IPS DF 6.9 (cell line): ENCODE measurements at regions not wholly inside any gene's neighbourhood (a gene's known extent, or its start where the extent isn't known, plus 50 kb on each side); places are given as distances from the start of the nearest gene placed in this dataset.

ENCODE experiments used
- DNase-seq: peaks from one replicate; pipeline ENCODE4 v3.0.0-alpha.2; 2013; ENCODE audit warnings: low read depth, low spot score
- H3K27ac ChIP-seq: one replicate; pipeline ENCODE4 v1.5.1; 2013; ENCODE audit warnings: low read length, control low read depth
- H3K27me3 ChIP-seq: 2 replicates; pipeline ENCODE4 v1.6.1; 2013; ENCODE audit warnings: mild to moderate bottlenecking, low read length; ENCODE audit not compliant: control insufficient read depth, insufficient read depth
- H3K36me3 ChIP-seq: 2 replicates; pipeline ENCODE4 v1.6.1; 2013; ENCODE audit warnings: low read length; ENCODE audit not compliant: control insufficient read depth, insufficient read depth
- H3K4me1 ChIP-seq: 2 replicates; pipeline ENCODE4 v1.6.1; 2013; ENCODE audit warnings: low read length; ENCODE audit not compliant: control insufficient read depth, insufficient read depth
- H3K4me3 ChIP-seq: 2 replicates; pipeline ENCODE4 v1.5.1; 2013; ENCODE audit warnings: mild to moderate bottlenecking, low read length
- H3K9me3 ChIP-seq: 2 replicates; pipeline ENCODE4 v1.6.1; 2013; ENCODE audit warnings: low read length, inconsistent platforms; ENCODE audit not compliant: control insufficient read depth, insufficient read depth
- WGBS: extraction: QIAGEN DNeasy Blood & Tissue Kit; methylation state at CpG from one replicate; pipeline ENCODE4 v1.1.7; 2013; ENCODE audit warnings: mixed read lengths, missing lambda C conversion rate; ENCODE audit not compliant: insufficient read length, insufficient coverage; 5-methylcytosine and 5-hydroxymethylcytosine counted together

DNA sequence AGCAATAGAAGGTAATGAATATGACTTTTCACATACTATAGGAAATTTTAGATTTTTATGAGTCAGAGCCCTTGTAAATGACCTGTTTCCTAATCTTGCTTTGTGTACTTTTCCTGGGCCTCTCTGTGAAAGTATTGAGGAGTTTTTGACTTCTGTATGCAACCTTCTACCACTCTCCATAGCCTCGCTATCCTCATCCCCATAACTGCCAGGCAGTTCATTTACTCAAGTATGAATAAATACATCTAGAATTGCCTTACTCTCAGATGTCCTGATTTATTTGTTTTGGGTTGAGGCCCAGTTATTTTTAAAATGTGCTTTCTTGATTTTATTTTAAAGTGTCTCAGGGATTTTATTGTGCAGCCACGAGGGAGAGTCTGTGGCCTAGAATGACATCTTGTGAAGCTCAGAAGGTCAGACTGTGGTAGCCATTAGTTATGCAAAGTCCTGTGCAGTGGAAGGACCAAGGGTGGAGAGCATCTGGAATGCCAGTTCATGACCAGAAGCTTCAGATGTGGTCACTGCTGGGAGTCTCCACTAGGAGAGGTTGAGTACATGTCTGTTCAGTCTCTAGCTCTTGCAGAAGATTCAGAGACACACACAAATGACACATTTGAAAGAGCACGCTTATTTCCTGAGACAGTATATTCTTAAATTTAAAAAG lies 346.2 kb upstream of the IMPG1 start:
- Histone ChIP-seq H3K27me3 (peaks cover 10% of the 10 kb centered on the region; the same call in 1 of the 2 replicates), H3K9me3 (no peaks in the 10 kb centered on the region), H3K27ac (no peak overlapping the region), H3K4me1 (no peaks in the 10 kb centered on the region), H3K36me3 (no peaks in the 10 kb centered on the region), H3K4me3 (no peak overlapping the region)
- WGBS = no CpG with 5 or more reads among the region's 3 CpGs
- no peak for DNase-seq

DNA sequence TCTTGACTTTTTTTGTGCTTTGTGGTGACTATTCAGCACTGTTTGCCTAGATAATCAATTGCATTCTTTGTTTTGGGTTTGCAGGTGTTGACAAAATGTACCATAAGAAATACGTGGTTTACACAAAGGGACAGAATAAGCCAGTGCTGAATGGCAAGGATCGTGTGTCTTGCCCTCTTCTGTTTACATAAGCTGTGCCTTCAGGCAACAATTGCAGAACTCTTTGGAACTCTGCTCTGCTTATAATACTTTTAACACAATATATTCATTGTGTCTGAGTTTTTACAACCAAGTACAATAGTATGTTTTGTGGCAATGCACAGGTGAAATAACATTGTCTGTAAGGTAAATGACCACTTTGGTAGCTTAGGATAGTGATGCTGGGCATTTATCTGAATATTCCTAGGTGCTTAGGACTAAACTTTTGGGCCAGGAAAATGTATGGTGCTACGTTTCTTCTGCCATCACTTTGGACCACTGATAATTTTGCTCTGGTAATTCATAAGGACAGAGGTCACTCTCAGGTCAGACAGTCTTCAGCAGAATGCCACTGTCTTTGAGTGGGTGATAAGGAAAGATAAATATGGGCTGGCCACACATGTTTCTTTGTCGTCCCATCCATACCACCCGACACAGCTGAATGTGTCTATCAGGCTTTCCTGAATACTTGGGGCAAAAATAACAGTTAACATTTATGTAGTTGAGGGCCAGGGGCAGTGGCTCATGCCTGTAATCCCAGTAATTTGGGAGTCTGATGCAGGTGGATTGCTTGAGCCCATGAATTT lies 344.6 kb upstream of the IMPG1 start:
- no peaks in the 10 kb centered on the region for H3K36me3 ChIP-seq
- no peak for DNase-seq
- H3K27ac ChIP-seq = no peak overlapping the region
- no peak overlapping the region for H3K4me3 ChIP-seq
- no CpG with 5 or more reads among the region's 5 CpGs for WGBS
- peaks cover 7% of the 10 kb centered on the region; the same call in 1 of the 2 replicates for H3K27me3 ChIP-seq
- H3K4me1 ChIP-seq = no peaks in the 10 kb centered on the region
- H3K9me3 ChIP-seq = no peaks in the 10 kb centered on the region

DNA sequence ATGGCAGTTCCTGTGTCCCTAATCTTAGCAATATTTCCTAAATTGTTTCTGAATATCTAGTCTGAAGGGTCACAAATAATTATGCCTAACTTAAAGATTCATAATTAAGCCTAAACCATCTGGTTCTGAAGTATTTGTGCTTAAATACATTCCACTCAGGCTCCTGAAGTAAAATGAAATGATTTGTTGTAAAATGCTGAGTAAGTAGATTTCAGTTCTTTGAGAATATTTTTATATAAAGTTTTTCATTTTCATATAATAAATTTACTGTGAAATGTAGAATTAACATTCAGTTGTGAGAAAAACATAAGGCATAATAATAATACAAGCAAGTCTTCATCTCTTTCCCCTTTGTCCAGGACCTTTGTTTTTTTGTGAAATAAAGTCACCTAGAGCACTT lies 330.6 kb upstream of the IMPG1 start:
- DNase-seq = no peak
- no peaks in the 10 kb centered on the region for H3K4me1 ChIP-seq
- H3K4me3 ChIP-seq = no peak overlapping the region
- H3K27me3 ChIP-seq = no peaks in the 10 kb centered on the region
- H3K27ac ChIP-seq = no peak overlapping the region
- H3K36me3 ChIP-seq = no peaks in the 10 kb centered on the region
- H3K9me3 ChIP-seq = no peaks in the 10 kb centered on the region

DNA sequence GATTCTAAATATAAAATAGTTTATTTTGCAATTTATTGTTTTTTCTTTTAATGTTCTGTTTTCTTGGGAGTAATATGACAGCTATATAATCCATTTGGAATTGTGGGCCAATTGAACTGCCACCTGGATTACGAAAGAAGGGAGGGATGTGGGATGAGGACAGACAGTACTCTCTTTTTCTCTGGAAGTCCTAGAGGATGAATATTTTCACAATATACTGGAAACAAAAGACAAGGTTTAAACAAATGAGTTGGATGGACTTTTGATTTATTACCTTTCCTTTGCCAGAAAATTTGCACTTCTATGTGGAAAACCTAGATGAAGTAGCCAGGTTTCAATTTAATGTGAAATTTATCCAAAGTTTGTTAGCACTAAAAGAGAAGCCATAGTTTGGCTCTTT lies 325.5 kb upstream of the IMPG1 start:
- no CpG with 5 or more reads among the region's 1 CpG for WGBS
- DNase-seq = no peak
- no peak overlapping the region for H3K4me3 ChIP-seq
- no peak overlapping the region for H3K27ac ChIP-seq
- H3K36me3 ChIP-seq = no peaks in the 10 kb centered on the region
- H3K4me1 ChIP-seq = no peaks in the 10 kb centered on the region
- no peaks in the 10 kb centered on the region for H3K9me3 ChIP-seq
- H3K27me3 ChIP-seq = no peaks in the 10 kb centered on the region

DNA sequence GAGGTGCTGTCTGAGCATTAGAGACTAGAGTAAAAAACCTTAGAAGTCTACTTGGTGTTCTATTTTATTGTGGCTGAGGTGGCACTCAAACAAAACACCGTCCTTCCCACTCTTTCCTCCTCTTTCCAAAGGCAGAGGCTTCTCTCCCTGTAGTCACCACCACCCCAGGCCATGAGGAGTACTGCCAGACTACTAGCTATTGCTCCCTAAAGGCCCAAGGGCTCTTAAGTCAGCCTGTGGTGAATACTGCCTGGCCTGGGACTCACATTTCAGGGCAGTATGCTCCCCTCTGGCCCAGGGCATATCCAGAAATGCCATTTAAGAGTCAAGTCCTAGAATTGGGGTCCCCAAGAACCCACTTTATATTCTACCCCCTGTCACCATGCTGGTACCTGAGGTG lies 309.7 kb upstream of the IMPG1 start:
- Histone ChIP-seq H3K27ac (no peak overlapping the region), H3K9me3 (no peaks in the 10 kb centered on the region), H3K4me3 (no peak overlapping the region), H3K27me3 (no peaks in the 10 kb centered on the region), H3K4me1 (no peaks in the 10 kb centered on the region), H3K36me3 (no peaks in the 10 kb centered on the region)
- DNase-seq = no peak
- no CpG with 5 or more reads among the region's 1 CpG for WGBS

DNA sequence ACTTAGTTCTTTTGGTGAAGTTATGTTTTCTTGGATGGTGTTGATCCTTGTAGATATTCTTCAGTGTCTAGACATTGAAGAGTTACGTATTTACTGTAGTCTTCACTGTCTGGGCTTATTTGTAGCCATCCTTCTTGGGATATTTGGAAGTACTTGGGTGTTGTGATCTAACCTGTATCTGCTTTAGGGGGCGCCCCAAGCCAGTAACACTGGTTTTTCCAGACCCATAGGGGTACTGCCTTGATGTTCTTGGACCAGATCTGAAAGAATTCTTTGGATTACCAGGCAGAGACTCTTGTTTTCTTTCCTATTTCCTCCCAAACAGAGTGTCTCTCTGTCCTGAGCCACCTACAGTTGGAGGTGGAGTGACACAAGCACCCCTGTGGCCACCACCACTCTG lies 309.1 kb upstream of the IMPG1 start:
- Histone ChIP-seq H3K4me3 (no peak overlapping the region), H3K4me1 (no peaks in the 10 kb centered on the region), H3K36me3 (no peaks in the 10 kb centered on the region), H3K27me3 (no peaks in the 10 kb centered on the region), H3K9me3 (no peaks in the 10 kb centered on the region), H3K27ac (no peak overlapping the region)
- WGBS = no CpG with 5 or more reads among the region's 2 CpGs
- DNase-seq = peak; percentile 4

DNA sequence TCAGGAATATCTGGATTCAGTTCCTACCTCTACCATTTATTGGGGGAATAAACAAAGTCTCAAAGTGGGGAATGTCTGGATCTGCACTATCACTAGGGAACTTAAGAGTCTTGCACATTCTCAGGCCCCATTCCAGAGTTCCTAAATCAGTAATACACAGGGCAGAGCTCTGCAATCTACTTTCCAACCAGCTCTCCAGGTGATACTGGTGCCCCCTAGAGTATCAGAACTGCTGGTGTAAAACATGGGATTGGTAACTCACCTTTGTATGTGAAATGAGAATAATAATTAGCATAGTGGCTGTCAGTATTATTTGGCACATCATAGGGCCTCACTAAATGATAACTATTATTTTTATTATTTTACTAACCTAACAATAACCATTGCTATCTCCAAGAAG lies 278.8 kb upstream of the IMPG1 start:
- Histone ChIP-seq H3K27ac (no peak overlapping the region), H3K27me3 (no peaks in the 10 kb centered on the region), H3K36me3 (no peaks in the 10 kb centered on the region), H3K4me3 (no peak overlapping the region), H3K4me1 (no peaks in the 10 kb centered on the region), H3K9me3 (no peaks in the 10 kb centered on the region)
- peak; percentile 27 for DNase-seq

DNA sequence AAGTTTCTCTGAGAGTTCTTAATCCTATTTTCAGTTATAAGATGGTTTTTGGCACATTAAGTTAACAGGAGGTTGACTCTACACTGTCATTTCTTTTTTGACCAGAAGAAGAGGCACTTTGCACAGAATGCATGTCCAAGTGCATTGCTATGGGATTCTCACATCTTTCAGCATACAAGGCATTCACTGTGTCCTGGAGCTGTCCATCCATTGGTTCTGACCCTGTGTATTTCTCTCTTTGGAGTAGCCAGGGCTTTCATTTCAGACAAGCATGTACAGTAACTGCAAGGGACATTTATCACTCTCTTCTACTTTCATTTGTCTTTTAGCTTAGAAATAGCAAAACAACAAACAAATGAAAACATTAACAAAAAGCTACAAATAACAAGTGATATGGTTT lies 275.1 kb upstream of the IMPG1 start:
- no peaks in the 10 kb centered on the region for H3K9me3 ChIP-seq
- H3K4me1 ChIP-seq = no peaks in the 10 kb centered on the region
- H3K36me3 ChIP-seq = no peaks in the 10 kb centered on the region
- no peak overlapping the region for H3K27ac ChIP-seq
- H3K4me3 ChIP-seq = no peak overlapping the region
- H3K27me3 ChIP-seq = no peaks in the 10 kb centered on the region
- no peak for DNase-seq

DNA sequence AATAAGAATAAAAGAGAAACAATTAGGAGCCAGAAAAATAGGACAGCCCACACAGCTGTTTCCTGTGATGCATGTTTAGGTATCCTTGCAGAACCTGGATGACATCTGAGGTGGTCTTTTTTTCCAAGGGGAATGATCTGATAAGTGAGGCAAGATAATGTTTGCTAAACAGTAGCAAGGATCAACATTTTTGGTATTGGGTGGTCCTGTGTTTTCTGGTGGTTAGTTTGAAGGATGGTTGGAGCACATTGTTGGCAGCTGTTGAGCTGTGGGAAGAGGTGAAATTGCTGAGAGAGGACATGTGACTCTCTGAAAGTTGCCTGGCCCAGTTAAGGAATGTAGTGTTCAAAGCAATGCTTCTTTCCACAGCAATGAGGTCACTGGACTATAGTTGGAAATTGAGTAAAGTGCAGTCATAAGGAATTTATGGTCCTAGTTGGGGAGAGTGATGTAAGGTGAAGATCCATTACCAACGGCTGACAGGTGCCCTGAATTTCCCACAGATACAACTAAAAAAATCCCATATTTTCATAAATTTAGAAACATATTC lies 270.2 kb upstream of the IMPG1 start:
- no CpG with 5 or more reads among the region's 1 CpG for WGBS
- H3K27me3 ChIP-seq = no peaks in the 10 kb centered on the region
- H3K36me3 ChIP-seq = no peaks in the 10 kb centered on the region
- H3K4me1 ChIP-seq = no peaks in the 10 kb centered on the region
- H3K27ac ChIP-seq = no peak overlapping the region
- no peak for DNase-seq
- H3K9me3 ChIP-seq = no peaks in the 10 kb centered on the region
- H3K4me3 ChIP-seq = no peak overlapping the region

DNA sequence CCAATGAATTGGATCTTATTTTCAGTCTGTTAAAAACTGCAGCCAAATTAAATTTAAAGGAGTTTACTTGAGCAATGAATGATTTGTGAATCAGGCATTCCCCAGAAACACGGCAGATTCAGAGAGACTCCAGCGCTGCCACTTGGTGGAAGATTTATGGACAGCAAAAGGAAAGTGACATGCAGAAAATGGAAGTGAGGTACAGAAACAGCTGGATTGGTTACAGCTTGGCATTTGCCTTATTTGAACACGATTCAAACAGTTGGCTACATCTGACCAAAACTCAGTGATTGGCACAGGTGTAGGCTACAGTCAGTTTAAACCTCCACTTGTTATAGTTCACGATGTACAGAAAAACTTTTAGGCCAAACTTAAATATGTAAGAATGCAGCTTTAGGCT lies 257.6 kb upstream of the IMPG1 start:
- no CpG with 5 or more reads among the region's 4 CpGs for WGBS
- no peaks in the 10 kb centered on the region for H3K36me3 ChIP-seq
- no peaks in the 10 kb centered on the region for H3K27me3 ChIP-seq
- H3K27ac ChIP-seq = no peak overlapping the region
- H3K9me3 ChIP-seq = no peaks in the 10 kb centered on the region
- DNase-seq = no peak
- H3K4me3 ChIP-seq = no peak overlapping the region
- H3K4me1 ChIP-seq = no peaks in the 10 kb centered on the region

DNA sequence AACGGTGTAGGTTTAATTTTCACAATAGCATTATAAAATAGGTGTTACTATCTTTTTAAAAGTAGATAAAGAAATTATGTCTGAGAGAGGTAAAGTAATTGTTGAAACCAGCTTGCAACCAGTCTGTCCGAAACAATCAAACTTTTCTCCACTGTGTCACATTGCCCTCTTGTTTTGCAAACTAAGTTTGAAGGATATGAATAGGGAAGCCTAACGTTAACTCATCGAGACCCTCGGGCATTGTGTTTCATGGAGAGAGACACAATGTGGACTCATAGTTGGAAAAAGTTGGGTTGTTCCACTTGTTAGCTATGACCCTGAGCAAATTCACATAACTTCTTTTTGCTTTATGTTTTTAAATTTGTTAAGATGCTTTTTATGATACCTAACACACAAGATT lies 254.4 kb upstream of the IMPG1 start:
- no CpG with 5 or more reads among the region's 5 CpGs for WGBS
- no peaks in the 10 kb centered on the region for H3K27me3 ChIP-seq
- H3K4me1 ChIP-seq = no peaks in the 10 kb centered on the region
- no peak overlapping the region for H3K4me3 ChIP-seq
- H3K9me3 ChIP-seq = no peaks in the 10 kb centered on the region
- H3K27ac ChIP-seq = no peak overlapping the region
- no peaks in the 10 kb centered on the region for H3K36me3 ChIP-seq
- DNase-seq = no peak
